Astrocyte of the cerebellum (primary cell): ENCODE measurements at regions not wholly inside any gene's neighbourhood (a gene's known extent, or its start where the extent isn't known, plus 50 kb on each side); places are given as distances from the start of the nearest gene placed in this dataset.

Experiments
- DNase-seq: peaks from one replicate; pipeline ENCODE4 v3.0.0-alpha.2; 2011; ENCODE audit warnings: low read depth
- H3K4me3 ChIP-seq: 2 replicates; pipeline ENCODE4 v1.5.1; 2011; ENCODE audit warnings: mild to moderate bottlenecking, low read depth, low read length, moderate library complexity
- in situ Hi-C: cut with HindIII; loops from 2 replicates; pipeline ENCODE4 v1.10.0; 2017; ENCODE audit warnings: low sequenced_read_pairs
- TF ChIP-seq, protein P1 (sequence below): IDR thresholded peaks from 2 replicates; pipeline ENCODE4 v1.5.1; 2012; ENCODE audit warnings: low read length, low read depth, moderate library complexity, mild to moderate bottlenecking; ENCODE audit errors: missing control alignments

DNA sequence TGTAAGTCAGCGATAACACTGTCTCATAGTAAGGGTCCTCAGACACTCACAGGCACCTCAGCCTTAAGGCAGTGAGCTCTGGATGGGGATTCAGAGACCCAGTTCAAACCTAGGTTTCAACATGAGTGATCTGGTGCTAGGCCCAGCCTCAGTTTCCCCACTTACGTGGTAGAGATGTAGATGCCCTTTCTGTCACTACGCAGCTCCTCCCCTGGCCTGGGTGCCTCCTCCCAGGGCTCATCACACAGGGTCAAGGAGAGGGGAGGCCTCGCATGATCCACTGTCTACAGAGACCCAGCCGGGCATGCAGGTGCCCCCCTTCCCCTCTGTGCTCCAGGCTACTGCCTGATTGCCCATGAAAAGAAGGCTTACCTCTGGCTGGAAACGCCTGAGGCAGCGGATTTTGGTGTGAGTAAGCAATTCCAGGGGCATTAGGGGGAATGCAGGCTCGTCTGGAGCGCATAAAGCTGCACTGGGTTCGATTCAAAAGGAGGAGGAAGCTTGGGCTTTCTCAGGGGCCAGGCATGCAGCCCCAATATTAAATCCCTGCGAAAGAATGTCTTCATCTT lies 69.8 kb upstream of the ANKRD34C start:
- in situ Hi-C loops: no loop called here
- TF ChIP-seq, protein P1, sequence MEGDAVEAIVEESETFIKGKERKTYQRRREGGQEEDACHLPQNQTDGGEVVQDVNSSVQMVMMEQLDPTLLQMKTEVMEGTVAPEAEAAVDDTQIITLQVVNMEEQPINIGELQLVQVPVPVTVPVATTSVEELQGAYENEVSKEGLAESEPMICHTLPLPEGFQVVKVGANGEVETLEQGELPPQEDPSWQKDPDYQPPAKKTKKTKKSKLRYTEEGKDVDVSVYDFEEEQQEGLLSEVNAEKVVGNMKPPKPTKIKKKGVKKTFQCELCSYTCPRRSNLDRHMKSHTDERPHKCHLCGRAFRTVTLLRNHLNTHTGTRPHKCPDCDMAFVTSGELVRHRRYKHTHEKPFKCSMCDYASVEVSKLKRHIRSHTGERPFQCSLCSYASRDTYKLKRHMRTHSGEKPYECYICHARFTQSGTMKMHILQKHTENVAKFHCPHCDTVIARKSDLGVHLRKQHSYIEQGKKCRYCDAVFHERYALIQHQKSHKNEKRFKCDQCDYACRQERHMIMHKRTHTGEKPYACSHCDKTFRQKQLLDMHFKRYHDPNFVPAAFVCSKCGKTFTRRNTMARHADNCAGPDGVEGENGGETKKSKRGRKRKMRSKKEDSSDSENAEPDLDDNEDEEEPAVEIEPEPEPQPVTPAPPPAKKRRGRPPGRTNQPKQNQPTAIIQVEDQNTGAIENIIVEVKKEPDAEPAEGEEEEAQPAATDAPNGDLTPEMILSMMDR: no peak

DNA sequence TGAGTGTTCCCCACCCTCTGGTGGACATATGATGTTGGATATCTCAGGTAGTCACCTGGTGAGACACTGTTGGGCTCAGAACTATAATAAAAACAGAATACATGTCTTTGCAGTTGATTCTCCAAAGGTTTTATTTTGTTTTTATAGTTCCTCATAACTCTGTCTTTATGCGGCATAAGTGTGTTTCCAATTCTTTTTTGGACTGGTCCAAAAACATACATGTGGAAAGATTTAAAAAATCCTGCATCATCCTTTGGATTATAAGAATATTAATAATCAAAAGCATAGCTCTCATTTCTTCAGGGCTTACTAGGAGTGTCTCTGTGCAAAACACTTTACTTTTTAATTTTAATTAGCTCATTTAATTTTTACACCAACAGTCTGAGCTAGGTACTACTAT lies 71.0 kb upstream of the ANKRD34C start:
- in situ Hi-C loops: no loop called here
- TF ChIP-seq, protein P1: no peak
- no peak overlapping the region for H3K4me3 ChIP-seq
- no peak for DNase-seq

More for the DNA sequence above, 69.8 kb upstream of the ANKRD34C start:
- DNase-seq: no peak
- no peak overlapping the region for H3K4me3 ChIP-seq

DNA sequence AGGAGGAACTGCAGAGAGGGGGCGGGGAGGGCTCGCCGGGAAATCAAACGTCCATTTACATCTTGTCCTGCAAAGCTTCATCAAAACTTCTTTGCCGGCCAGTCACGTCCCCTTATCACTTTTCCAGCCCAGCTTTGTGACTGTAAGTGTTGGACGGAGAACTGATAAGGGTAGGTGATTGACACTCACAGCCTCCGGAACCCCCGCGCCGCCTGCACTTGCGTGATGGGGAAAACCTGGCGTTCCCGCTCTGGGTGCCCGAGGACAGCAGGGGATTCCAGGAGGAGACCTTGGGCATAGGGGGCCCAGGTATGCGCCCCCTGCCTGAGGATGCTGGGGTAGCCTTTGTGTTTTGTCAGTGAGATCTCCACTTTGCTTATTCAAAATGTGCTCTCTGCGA lies 72.8 kb upstream of the ANKRD34C start:
- in situ Hi-C loops: no loop called here
- DNase-seq: no peak
- no peak overlapping the region for H3K4me3 ChIP-seq
- TF ChIP-seq, protein P1: peak; percentile 7

DNA sequence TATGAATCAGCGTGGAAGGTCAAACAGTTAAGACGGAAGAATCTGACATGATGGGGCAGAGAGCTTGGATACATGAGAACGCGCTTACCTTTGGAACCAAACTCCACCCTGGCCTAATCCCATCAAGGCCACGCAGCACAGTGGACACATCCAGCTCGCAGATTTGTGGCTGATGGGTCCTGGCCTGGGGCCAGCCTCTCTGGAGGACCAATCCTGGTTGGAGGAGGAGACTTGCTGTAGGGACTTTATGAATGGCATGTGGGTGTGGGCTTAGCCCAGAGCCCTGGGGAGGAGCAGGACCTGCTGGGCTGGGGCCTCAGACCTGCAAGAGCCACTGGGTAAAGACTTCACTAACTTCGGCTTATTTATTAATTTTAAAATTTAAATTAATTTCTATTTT lies 73.4 kb upstream of the ANKRD34C start:
- DNase-seq: no peak
- in situ Hi-C loops: no loop called here

DNA sequence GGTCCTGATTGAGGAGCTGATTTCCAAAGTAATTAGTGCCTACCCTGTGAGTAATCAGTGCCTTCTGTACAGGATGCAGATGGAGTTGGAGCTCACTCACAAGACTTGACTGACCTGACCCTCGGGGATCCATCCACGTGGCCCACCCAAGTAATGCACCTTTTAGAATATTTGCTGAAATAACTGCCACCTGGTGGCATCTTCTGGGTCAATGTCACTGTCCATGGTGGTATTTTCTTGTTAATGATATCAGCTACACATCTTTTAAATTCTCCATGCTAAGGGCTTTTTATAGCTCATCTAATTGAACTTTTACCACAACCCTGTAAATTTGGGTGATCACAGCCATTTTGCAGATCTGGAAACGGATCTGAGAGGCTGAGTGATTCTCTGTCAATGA lies 74.3 kb upstream of the ANKRD34C start:
- H3K4me3 ChIP-seq: no peak overlapping the region
- in situ Hi-C loops: no loop called here
- TF ChIP-seq, protein P1: no peak
- DNase-seq: no peak

More for the DNA sequence above, 73.4 kb upstream of the ANKRD34C start:
- H3K4me3 ChIP-seq: no peak overlapping the region
- TF ChIP-seq, protein P1: no peak

DNA sequence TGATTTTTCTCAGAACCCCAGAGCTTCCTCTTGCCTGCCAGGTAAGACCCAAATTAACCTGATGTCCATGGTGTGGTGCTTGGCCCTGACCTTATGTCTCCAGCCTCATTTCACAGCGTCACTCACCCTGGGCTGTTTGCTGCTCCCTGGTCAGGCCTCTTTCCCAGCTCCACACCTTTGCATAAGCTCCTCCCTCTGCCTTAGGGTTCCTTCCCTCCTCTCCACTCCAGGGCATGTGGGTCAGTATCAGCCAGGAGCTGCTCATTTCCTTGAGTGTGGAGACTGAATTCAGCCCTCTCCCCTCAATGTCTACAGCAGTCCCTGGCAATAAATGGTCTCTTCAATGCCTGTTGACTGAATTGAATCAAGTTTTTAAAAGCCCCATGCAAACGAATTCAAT lies 75.6 kb upstream of the ANKRD34C start:
- H3K4me3 ChIP-seq: no peak overlapping the region
- no peak for DNase-seq
- in situ Hi-C loops: no loop called here
- TF ChIP-seq, protein P1: no peak
